Brain microvascular endothelial cell (primary cell): ENCODE measurements at regions not wholly inside any gene's neighbourhood (a gene's known extent, or its start where the extent isn't known, plus 50 kb on each side); places are given as distances from the start of the nearest gene placed in this dataset.

Experiments used
- DNase-seq: peaks from one replicate; pipeline ENCODE4 v3.0.0-alpha.2; 2020
- H3K27ac ChIP-seq: fragments of 250-450 bp; sonication (Bioruptor Pico); 2 replicates; pipeline ENCODE4 v1.5.1; 2020; ENCODE audit warnings: mild to moderate bottlenecking, moderate library complexity
- H3K27me3 ChIP-seq: fragments of 250-450 bp; sonication (Bioruptor Pico); replicated peaks from 2 replicates; pipeline ENCODE4 v1.5.1; 2020; ENCODE audit warnings: mild to moderate bottlenecking
- H3K36me3 ChIP-seq: fragments of 250-450 bp; sonication (Bioruptor Pico); replicated peaks from 2 replicates; pipeline ENCODE4 v1.5.1; 2020; ENCODE audit warnings: mild to moderate bottlenecking
- H3K4me3 ChIP-seq: 2 replicates; pipeline ENCODE4 v1.5.1; 2011; ENCODE audit warnings: low read depth, mild to moderate bottlenecking, control low read depth, low read length, moderate library complexity
- in situ Hi-C: cut with HindIII; loops from 2 replicates; pipeline ENCODE4 v1.10.0; 2017; ENCODE audit warnings: low sequenced_read_pairs, low pct_ligation_motif_present
- TF ChIP-seq, protein P1 (sequence below): IDR thresholded peaks from 2 replicates; pipeline ENCODE4 v1.5.1; 2011; ENCODE audit warnings: low read depth, mild to moderate bottlenecking, moderate library complexity, low read length, control low read depth, inconsistent platforms; ENCODE audit errors: missing control alignments

DNA sequence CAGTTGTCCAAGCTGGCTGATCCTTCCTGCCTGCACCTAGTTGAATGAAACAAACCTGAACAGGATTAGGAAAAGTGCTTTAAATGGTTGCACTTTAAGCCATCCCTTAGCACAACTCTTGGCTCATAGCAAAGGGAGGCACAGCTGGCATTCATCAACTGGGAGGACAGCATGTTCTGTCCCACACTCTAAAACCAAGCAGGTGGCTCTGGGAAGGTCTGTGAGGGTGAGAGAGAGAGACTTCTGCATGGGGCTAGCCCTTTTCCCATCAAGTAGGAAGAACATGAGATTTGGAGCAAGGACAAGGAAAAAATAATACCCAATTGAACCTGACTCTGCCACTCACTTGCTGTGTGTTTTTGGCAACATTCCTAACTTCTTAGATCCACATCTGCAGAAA lies 140.9 kb upstream of the CCL2 start:
- Histone ChIP-seq H3K4me3 (no peak overlapping the region), H3K27me3 (no peaks in the 10 kb centered on the region), H3K36me3 (no peaks in the 10 kb centered on the region), H3K27ac (no peak overlapping the region)
- TF ChIP-seq, protein P1, sequence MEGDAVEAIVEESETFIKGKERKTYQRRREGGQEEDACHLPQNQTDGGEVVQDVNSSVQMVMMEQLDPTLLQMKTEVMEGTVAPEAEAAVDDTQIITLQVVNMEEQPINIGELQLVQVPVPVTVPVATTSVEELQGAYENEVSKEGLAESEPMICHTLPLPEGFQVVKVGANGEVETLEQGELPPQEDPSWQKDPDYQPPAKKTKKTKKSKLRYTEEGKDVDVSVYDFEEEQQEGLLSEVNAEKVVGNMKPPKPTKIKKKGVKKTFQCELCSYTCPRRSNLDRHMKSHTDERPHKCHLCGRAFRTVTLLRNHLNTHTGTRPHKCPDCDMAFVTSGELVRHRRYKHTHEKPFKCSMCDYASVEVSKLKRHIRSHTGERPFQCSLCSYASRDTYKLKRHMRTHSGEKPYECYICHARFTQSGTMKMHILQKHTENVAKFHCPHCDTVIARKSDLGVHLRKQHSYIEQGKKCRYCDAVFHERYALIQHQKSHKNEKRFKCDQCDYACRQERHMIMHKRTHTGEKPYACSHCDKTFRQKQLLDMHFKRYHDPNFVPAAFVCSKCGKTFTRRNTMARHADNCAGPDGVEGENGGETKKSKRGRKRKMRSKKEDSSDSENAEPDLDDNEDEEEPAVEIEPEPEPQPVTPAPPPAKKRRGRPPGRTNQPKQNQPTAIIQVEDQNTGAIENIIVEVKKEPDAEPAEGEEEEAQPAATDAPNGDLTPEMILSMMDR, result no peak
- in situ Hi-C loops, result no loop called here
- DNase-seq, result no peak

DNA sequence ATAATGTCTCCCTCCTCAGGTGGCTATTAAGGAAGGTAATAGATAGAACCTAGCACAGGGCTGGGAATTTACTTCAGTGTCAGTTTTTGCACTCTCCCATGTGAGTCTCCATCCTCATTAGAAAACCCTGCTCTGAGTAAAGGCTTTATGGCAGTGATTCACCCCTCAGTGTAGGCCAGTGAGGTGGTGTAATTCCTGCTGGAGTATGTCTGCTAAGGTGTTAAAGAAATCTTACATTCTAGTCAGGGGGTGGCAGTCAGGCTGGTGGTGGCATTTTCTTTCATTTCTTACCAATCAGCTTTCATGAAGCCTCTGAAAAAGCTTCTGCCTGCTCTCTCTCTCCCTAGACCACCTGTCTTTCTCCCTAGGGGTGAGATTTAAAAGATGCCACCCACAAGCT lies 138.8 kb upstream of the CCL2 start:
- in situ Hi-C loops, result no loop called here
- TF ChIP-seq, protein P1, result no peak
- no peak for DNase-seq
- H3K36me3 ChIP-seq, result no peaks in the 10 kb centered on the region
- H3K4me3 ChIP-seq, result no peak overlapping the region
- no peak overlapping the region for H3K27ac ChIP-seq
- no peaks in the 10 kb centered on the region for H3K27me3 ChIP-seq

DNA sequence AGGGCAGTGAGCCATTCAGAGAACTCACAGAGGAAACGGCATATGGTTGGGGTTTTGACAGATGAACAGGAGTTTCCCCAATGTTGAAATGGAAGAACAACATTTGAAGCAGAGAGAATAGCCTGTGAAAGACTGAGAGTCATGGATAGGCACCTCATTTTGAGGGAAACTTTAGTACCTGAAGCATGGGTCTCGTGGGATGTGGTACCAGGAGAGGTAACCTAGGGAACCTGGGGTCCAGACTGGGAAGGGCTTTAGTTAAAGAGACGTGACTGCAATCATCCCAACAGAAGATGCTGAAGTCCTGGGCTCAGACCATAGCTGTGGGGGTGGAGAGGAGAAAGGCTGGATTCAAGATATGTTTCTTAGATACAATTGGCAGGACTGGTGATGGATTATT lies 137.8 kb upstream of the CCL2 start:
- no peak for DNase-seq
- in situ Hi-C loops, result no loop called here
- Histone ChIP-seq H3K36me3 (no peaks in the 10 kb centered on the region), H3K27ac (no peak overlapping the region), H3K27me3 (no peaks in the 10 kb centered on the region), H3K4me3 (no peak overlapping the region)
- TF ChIP-seq, protein P1, result no peak

DNA sequence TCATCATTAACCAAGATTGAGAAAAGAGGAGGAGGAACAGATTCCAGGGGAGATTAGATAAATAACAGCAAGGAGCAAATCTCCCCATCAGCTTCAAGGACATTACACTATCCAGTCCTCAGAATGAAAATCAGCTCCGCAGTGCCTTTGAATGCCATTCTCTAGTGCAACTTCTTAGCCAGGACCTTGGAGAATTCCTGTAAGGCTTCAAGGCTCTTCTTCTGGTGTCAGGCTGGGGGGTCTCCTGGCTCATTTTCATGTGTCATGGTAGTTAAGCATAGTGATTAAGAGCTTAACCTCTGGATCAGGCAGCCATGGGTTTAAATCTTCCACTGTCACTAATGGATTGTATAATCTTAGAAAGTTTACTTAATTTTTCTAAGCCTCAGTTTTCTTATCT lies 137.3 kb upstream of the CCL2 start:
- H3K4me3 ChIP-seq, result no peak overlapping the region
- no peak for DNase-seq
- H3K36me3 ChIP-seq, result no peaks in the 10 kb centered on the region
- in situ Hi-C loops, result no loop called here
- H3K27ac ChIP-seq, result no peak overlapping the region
- no peaks in the 10 kb centered on the region for H3K27me3 ChIP-seq
- TF ChIP-seq, protein P1, result no peak

DNA sequence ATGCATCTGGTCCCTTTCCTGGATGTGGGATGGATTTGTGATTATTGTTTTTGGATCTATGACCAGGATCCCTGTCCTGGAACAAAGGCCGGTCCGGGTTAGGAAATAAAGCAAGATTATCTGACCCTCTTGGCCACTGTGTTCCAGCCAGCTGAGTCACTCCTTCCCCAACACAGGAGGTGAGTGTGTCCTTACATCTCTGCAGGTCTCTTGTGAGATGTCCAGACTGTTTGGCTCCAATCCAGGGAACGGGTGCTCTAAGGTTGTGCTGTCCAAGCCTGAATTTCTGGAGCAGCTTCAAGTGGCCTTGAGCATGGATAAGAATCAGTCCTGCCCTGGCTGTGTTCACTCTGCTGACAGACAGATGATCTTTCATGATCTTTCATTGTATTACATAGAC lies 136.5 kb upstream of the CCL2 start:
- no peak overlapping the region for H3K27ac ChIP-seq
- in situ Hi-C loops, result no loop called here
- TF ChIP-seq, protein P1, result no peak
- no peak for DNase-seq
- no peak overlapping the region for H3K4me3 ChIP-seq
- H3K36me3 ChIP-seq, result no peaks in the 10 kb centered on the region
- H3K27me3 ChIP-seq, result no peaks in the 10 kb centered on the region

DNA sequence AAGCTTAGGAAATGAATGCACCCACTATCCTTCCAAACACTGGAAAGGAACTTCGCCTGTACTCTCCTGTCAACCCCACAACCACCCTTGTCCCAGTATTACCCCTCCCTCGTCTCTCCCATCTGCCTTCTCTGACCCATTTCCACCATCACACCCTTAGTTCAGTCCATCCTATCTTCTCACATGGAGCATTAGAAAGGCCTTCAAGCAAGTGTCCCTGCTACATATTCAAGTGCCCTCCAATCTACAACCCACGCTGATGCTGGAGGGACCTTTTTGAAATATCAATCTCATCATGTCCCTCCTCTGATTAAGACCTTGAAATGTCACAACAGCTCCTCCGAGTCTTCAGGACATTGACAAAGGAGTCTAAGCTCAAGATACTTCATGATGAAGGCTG lies 133.8 kb upstream of the CCL2 start:
- Histone ChIP-seq H3K4me3 (no peak overlapping the region), H3K36me3 (no peaks in the 10 kb centered on the region), H3K27me3 (no peaks in the 10 kb centered on the region), H3K27ac (no peak overlapping the region)
- TF ChIP-seq, protein P1, result no peak
- in situ Hi-C loops, result no loop called here
- no peak for DNase-seq
